SIG-M5 treated with dmso at 0.1 percent for 504 hours (cell line): ENCODE measurements at regions not wholly inside any gene's neighbourhood (a gene's known extent, or its start where the extent isn't known, plus 50 kb on each side); places are given as distances from the start of the nearest gene placed in this dataset.
"Not testable (repeated sequence)": the region's sequence is repeated elsewhere in the genome, so short reads cannot be mapped to it uniquely, and the experiment has no call there.

ENCODE experiments used
- DNase-seq: peaks from one replicate; lab custom pipeline; 2025; ENCODE audit not compliant: unreplicated experiment; lab: John Stamatoyannopoulos, UW

GRCh38 chr2:111598944-111599343 lies 285.0 kb downstream of the ANAPC1 start:
- not testable (repeated sequence) for DNase-seq

DNA sequence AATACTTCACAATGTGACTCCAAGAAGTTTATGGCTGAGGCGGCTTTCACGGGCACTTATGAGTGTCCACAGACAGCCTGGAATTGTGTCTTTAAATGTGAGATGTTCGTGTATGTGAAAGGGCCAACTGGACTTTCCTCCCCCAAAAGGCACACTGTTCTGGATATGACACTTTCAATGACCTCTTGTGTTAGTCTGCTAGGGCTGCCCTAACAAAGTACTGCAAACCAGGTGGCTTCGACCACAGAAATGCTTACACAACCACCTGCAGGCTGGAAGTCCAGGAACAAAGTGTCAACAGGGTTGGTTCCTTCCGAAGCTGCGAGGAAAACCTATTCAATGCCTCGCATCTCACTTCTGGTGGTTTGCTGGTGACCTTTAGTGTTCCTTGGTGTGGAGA lies 281.7 kb downstream of the ANAPC1 start:
- DNase-seq: not testable (repeated sequence)

- not testable (repeated sequence) for DNase-seq
These were observed 278.2 kb downstream of the ANAPC1 start for GRCh38 chr2:111605798-111606197.

DNA sequence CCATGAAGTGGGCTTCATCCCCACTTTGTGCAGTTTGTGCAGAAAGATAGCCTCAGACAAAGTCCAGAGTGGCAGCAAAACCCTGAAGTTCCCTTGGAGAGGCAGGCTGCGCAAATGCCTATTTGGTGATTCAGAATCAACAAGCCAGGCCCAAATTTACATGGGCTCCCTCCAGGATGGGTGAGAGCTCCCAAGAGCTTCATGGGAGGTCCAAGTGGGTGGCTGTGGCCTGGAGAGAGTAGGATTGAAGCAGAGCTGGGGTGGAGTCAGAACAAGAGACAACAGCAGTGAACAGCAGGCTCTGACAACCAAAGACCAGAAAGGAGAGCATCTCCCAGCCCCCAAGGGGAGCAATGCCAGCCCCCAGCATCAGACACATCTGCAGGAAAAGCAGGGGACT lies 277.4 kb downstream of the ANAPC1 start:
- not testable (repeated sequence) for DNase-seq

DNA sequence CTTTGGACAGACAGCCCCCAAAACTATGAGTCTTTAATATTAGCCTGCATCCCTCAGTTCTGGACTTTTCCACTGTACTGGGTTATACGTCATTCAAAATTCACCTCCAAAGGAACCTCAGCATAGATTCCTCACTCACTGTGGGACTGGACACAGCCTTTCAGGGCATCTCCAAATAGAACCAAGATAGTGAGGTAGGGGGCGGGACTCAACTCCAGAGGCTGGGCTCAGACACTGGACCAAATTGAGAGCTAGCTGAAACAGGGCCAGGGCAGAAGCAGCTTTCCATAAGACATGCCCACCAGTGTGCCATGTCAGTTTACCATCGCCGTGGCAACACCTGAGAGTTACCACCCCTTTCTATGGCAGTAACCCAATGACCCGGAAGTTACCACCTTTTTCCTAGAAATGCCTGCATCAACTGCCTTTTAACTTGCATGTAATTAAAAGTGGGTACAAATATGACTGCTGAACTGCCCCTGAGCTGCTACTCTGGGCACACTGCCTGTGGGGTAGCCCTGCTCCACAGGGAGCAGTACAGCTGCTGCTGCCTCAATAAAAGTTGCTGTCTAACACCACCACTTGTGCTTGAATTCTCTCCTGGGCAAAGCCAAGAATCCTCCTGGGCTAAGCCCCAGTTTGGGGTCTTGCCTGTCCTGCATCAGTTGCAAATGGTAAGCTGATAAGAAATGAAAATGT lies 274.7 kb downstream of the ANAPC1 start:
- DNase-seq: not testable (repeated sequence)

DNA sequence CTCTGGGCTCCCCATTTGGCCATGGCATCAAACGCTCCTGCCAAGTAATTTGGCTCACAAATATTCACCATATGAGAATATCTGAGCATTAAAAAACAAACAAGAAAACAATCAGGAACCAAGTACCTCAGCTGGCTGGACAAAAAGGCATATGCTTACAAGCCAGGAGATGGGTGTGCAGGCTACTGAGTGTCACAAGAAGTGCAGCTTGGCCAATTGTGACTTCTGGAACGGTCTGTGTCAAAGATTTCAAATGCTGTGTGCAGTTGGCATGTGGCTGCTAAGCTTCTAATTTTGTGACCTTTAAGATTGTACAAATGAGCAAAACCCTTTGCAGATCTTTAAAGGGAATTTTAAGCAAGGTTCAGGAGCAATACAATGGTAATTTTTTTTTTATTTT lies 274.0 kb downstream of the ANAPC1 start:
- DNase-seq: not testable (repeated sequence)

DNA sequence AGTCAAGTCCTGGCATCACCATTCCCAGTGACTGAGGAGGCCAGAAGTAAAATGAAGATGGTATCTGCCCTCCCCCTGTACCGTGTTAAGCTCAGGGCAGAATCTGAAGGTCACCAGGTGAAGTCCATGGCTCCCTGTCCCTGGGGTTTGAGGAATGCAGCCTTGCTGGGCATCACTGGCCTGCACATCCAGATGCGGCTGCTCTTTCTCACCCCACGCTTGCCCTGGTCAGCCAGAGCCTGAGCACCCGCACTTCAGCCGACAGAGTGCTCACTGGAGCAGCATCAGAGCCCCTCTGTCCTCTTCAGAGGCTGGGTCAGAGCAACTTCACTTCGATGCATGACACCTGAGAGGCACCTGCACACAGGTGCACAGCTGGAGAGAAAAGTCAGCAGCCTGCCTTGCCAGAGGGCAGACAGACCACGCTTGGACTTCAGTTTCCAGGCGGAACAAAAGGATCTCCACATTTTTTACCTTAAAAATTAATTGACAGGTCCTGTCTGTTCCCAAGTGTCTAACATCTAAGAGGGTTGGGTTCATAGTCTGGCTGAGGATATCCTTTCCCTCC lies 267.3 kb downstream of the ANAPC1 start:
- no peak for DNase-seq

GRCh38 chr2:111617299-111618225 lies 266.4 kb downstream of the ANAPC1 start:
- no peak for DNase-seq

- peak; percentile 88 for DNase-seq
These were observed 265.6 kb downstream of the ANAPC1 start for GRCh38 chr2:111618226-111618977.

- peak; percentile 91 for DNase-seq
These were observed 264.8 kb downstream of the ANAPC1 start for GRCh38 chr2:111618978-111619902.

- no peak for DNase-seq
These were observed 263.7 kb downstream of the ANAPC1 start for GRCh38 chr2:111620281-111620680.

- DNase-seq: no peak
These were observed 261.1 kb downstream of the ANAPC1 start for GRCh38 chr2:111622859-111623258.

GRCh38 chr2:111623380-111623779 lies 260.6 kb downstream of the ANAPC1 start:
- DNase-seq: no peak

- DNase-seq: peak; percentile 93
These were observed 259.4 kb downstream of the ANAPC1 start for GRCh38 chr2:111624411-111625156.

- DNase-seq: not testable (repeated sequence)
These were observed 258.8 kb downstream of the ANAPC1 start for GRCh38 chr2:111625157-111625537.

- peak; percentile 53 for DNase-seq
These were observed 257.7 kb downstream of the ANAPC1 start for GRCh38 chr2:111626037-111626864.

DNA sequence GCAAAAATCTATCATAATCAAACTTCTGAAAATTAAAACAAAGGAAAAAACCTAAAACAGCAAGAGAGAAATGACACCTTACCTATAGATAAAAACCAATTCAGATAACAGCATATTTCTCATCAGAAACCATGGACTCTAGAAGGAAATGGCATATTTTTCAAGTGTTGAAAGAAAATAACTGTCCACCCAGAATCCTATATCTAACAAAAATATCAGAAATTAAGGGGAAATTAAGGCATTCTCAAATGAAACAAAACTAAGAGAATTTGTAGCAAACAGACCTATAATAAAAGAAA lies 257.2 kb downstream of the ANAPC1 start:
- DNase-seq: no peak

DNA sequence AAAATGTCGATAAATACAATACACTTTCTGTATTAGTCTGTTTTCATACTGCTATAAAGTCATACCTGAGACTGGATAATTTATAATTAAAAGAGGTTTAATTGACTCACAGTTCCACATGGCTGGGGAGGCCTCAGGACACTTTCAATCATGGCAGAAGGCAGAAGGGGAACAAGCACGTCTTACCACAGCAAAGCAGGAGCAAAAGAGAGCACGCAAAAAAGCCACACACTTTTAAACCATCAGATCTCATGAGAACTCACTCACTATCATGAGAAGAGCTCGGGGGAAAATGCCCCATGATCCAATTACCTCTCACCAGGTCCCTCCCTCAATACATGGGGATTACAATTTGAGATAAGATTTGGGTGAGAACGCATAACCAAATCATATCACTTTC lies 256.7 kb downstream of the ANAPC1 start:
- DNase-seq: peak; percentile 13

- DNase-seq: no peak
These were observed 255.8 kb downstream of the ANAPC1 start for GRCh38 chr2:111628221-111628620.
